HG03558 (cell line): ENCODE measurements at regions not wholly inside any gene's neighbourhood (a gene's known extent, or its start where the extent isn't known, plus 50 kb on each side); places are given as distances from the start of the nearest gene placed in this dataset.
"Not testable (repeated sequence)": the region's sequence is repeated elsewhere in the genome, so short reads cannot be mapped to it uniquely, and the experiment has no call there.

Experiments
- ATAC-seq: cut with Tn5 transposase; IDR thresholded peaks from one replicate; pipeline ENCODE4 v1.9.1; 2021; ENCODE audit warnings: moderate number of reproducible peaks; ENCODE audit not compliant: unreplicated experiment; ENCODE audit errors: extremely low read depth

- no peak for ATAC-seq
Measured at GRCh38 chr16:87143661-87144121, 173.5 kb downstream of the C16orf95 start.

DNA sequence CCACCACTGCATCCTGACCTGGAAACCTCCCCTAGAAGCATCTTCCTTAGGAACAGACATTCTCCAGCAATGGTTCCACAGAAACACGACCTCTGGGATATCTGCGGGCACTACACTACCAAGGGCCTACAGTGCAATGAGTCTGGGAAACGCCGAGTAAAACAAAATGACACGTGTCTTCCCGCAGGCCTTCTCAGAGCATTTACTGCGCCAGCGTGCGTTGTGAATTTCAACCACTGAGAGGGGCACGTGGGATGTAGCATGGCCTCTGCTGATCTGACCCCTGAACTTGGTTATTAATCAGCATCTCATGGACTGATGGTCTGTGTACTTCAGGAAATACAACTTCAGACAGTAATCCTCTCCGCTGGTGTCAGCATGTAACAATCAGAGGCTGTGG, 173.0 kb downstream of the C16orf95 start:
- no peak for ATAC-seq

DNA sequence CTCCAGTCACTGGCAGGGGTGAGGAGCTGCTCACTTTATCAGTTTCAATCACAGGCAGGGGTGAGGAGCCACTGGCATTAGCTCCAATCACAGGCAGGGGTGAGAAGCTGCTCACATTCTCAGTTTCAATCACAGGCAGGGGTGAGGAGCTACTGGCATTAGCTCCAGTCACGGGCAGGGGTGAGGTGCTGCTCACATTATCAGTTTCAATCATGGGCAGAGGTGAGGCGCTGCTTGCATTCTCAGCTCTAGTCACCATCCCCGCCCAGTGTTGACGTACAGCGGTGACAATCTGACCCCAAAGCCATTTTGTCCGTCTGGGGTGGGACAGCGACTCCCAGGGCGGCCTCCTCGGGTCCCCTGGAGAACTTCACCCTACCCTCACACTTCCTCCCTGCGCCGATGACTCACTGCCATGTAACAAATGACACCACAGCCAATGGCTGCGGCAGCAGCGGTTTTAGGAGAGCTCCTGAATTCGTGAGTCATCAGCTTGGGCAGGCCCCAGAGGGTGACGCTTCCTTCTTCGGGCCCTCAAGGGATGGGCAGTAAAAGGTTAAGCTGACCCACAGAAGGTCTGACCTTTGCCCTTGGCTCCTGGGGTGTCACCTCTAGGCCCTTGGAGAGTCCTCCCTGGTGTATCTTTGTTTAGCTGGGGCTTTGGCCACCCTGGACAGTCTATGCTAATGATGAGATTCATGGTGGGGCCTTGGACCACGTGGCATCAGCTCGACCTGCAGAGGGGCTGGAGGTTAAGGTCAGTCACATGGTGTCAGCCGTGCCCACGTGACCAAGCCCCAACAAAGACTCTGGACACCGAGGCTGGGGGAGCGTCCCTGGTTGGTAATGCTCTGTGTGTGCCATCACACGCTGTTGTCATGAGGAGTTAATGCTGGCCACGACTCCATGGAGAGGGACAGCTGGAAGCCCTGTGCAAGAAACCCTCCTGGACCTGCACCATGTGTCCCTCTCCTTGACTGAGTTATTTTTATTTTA, 171.7 kb downstream of the C16orf95 start:
- ATAC-seq, result no peak

DNA sequence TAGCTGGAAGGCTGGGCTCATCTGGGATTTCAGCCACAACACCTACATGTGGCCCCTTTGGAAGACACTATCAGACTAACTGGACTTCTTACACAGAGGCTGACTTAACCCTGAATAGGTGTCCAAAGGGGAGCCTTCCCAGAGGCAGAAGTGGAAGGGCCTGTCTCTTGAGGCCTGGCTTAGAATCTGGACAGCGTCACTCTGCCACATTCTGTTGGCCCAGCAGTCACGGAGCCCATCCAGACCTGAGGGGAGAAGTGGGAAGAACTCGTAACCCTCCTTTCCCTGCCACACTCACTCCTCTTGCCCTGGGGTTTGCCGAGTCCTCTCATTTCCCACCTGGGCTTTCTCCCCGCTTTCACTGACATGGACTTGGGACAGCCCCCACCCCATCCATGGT, 170.5 kb downstream of the C16orf95 start:
- ATAC-seq, result no peak

DNA sequence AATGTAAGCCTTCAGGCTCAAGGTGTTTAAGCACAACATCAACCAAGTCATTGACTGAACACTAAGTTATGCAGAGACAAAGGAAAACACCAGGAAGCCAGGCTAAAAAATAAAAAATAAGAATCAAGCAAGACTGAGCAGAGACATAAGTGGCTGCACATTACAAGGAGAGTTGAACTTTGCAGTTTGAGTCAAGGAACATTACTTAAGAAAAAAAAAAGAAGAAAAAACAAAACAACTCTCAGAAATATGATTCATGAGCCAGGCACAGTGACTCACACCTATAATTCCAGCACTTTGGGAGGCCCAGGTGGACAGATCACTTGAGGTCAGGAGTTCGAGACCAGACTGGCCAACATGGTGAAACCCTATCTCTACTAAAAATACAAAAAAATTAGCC, 168.1 kb downstream of the C16orf95 start:
- no peak for ATAC-seq

- ATAC-seq, result no peak
Measured at GRCh38 chr16:87150262-87150661, 166.9 kb downstream of the C16orf95 start.

- ATAC-seq, result no peak
Measured at GRCh38 chr16:87150681-87151280, 166.4 kb downstream of the C16orf95 start.

DNA sequence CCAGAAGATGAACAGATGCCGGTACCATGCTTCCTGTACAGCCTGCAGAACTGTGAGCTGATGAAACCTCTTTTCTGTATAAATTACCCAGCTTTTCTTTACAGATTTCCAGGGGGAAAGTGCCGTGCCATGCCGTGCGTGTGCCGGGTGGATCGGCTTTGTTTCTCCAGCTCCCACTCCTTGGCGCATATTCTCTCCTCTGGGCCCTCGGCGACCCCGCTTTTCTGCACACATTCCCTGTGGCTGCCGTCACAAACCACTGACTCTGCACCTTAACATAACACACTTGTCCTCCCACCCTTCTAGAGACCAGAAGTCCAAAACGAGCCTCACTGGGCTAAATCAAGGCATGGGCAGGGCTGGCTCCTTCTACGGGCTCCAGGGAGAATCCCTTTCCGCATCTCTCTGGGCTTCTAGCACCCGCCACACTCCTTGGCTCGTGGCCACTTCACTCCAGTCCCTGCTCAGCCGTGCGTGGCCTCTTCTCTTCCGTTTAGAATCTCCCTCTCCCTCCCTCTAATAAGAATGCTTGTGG, 164.9 kb downstream of the C16orf95 start:
- no peak for ATAC-seq

GRCh38 chr16:87153326-87153725, 163.9 kb downstream of the C16orf95 start:
- no peak for ATAC-seq

GRCh38 chr16:87155315-87155714, 161.9 kb downstream of the C16orf95 start:
- ATAC-seq, result not testable (repeated sequence)

DNA sequence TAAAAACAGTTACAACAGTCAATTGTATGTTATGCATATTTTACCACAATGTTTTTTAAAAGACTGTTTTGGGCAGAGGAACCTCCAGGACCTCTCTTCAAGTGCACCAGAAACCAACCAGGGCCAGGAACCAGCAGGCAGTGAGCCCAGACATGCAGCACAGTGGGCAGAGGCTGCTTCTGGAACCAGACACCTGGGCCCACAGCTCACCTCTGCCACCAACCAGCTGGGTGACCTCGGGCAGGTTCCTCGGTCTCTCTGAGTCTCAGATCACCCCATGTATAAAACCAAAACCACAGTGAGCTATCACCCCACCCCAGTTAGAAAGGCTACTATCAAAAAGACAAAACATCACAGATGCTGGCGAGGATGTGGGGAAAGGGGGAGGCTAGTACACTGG, 161.0 kb downstream of the C16orf95 start:
- ATAC-seq, result no peak

DNA sequence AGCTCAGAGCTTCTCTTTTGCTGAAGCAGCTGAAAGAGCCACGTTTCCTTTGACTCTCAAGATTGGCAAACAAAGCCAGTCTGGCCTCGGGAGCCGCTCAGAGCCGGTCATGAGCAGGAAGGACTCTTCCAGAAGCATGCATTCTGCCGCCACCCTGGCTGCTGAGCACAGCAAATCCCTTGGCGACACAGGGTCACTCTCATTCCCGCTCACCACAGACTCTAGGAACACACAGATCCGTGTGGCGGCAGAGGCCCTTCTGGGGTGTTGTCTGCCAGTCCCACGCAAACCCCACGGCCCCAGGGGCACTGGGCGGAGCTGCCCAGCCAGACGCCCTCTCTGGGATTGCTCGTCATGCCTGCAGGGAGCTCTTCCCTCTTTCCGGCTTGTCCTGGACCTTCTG, 157.0 kb downstream of the C16orf95 start:
- ATAC-seq, result no peak

- no peak for ATAC-seq
Measured at GRCh38 chr16:87160701-87161337, 156.4 kb downstream of the C16orf95 start.

DNA sequence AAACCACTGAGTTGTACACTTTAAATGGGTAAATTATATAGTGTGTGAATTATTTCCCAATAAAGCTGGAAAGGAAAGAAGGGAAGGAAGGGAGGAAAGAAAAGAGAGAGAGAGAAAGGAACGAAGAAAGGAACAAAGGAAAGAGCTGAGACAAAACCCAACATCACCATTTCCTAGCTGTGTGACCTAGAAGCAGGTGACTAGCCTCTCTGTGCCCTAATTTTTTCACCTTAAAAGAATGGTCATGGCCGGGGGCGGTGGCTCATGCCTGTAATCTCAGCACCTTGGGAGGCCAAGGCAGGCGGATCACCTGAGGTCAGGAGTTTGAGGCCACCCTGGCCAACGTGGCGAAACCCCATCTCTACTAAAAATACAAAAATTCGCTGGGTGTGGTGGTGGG, 155.8 kb downstream of the C16orf95 start:
- not testable (repeated sequence) for ATAC-seq

DNA sequence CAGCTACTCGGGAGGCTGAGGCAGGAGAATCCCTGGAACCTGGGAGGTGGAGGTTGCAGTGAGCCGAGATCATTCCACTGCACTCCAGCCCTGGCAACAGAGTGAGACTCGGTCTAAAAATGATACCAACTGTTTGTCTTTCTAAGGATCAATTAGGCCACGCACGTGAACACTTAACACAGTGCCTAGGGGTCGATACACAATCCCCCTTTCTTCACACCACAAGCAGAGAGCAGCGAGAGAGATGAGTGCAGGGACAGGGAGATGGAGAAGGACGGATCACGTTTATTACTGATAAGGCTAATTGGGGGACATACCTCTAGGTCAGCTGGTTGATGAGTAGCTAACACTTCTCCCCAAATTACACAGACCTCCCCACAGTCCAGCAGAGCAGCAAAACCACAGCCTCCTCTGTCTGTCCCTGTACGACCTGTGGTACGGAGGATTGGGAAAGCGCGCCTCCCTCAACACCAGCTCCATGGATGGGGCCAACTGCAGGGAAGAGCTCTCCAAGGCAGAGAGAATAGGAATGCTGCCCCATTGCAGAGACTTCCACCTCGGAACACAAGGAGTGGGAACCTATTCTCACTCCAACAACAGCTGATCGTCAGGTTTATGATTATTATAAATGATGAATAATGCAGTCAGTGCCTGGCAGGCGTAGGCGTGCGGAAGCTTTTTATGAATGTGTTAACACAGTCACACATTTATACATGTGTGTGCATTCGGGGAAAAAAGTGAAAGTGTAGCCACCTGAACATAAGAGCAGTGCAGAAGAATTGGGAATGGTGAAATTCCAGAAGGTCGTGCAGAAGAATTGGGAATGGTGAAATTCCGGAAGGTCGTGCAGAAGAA, 155.1 kb downstream of the C16orf95 start:
- ATAC-seq, result no peak

GRCh38 chr16:87162799-87163198, 154.4 kb downstream of the C16orf95 start:
- not testable (repeated sequence) for ATAC-seq

GRCh38 chr16:87163637-87164036, 153.6 kb downstream of the C16orf95 start:
- ATAC-seq, result no peak

DNA sequence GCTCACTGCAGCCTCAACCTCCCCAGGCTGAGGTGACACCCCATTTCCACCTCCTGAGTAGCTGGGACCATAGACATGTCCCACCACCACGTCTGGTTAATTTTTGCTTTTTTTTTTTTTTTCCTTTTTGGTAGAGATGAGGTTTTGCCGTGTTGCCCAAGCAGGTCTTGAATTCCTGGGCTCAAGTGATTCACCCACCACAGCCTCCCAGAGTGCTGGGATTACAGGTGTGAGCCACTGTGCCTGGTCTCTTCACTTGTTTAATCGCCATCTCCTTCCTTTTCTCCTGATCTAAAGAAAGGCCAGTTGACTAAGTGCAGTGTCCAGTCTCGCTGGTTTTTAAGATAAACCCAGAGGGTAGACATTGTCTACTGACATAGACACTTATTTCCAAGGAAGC, 152.0 kb downstream of the C16orf95 start:
- ATAC-seq, result no peak

- no peak for ATAC-seq
Measured at GRCh38 chr16:87165885-87166284, 151.3 kb downstream of the C16orf95 start.

DNA sequence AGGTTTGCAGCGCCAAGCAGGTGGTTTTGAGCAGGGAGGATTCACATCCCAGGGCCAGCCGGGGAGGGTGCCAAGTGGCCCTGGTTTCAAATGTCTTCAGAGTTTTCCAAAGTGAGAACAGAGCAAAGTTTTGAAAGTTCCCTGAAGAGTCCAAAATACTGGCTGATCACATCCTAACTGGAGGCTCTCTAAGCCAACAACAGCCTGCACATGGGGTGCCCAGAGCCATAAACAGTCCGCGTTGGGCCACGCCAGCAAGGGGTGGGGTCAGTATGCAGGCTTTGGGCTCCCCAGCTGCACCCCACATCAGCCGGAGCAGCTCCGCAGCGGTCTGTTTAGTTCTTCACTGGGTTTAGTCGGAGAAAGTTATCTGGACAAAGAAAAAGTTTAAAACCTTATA, 150.9 kb downstream of the C16orf95 start:
- ATAC-seq, result no peak
